Activated naive CD4-positive, alpha-beta T cell treated with anti-CD3 and anti-CD28 coated beads, Interleukin-2, amount 10 ng/mL, durations not matched to agents 7 days and 5 days (primary cell): ENCODE measurements at regions not wholly inside any gene's neighbourhood (a gene's known extent, or its start where the extent isn't known, plus 50 kb on each side); places are given as distances from the start of the nearest gene placed in this dataset.
"Not testable (repeated sequence)": the region's sequence is repeated elsewhere in the genome, so short reads cannot be mapped to it uniquely, and the experiment has no call there.

Experiments used
- CTCF ChIA-PET: fragments of 350-600 bp; sonication (Branson Sonifier 250); formaldehyde crosslinking; loops from one replicate; lab custom pipeline; 2021; ENCODE audit warnings: antibody characterized with exemption; lab: Charles Lee
- DNase-seq: peaks from one replicate; pipeline ENCODE4 v3.0.0-alpha.2; 2020
- H3K27ac Mint-ChIP-seq: one replicate; pipeline ENCODE4 v1.8.0; 2021; ENCODE audit warnings: mild to moderate bottlenecking, moderate library complexity, mixed read lengths
- H3K27me3 Mint-ChIP-seq: one replicate; pipeline ENCODE4 v1.8.0; 2021; ENCODE audit warnings: mild to moderate bottlenecking, mixed read lengths
- H3K36me3 Mint-ChIP-seq: one replicate; pipeline ENCODE4 v1.8.0; 2021; ENCODE audit warnings: mixed read lengths
- H3K4me1 Mint-ChIP-seq: one replicate; pipeline ENCODE4 v1.8.0; 2021; ENCODE audit warnings: mixed read lengths
- H3K4me3 Mint-ChIP-seq: one replicate; pipeline ENCODE4 v1.8.0; 2021; ENCODE audit warnings: mild to moderate bottlenecking, moderate library complexity, mixed read lengths
- H3K9me3 Mint-ChIP-seq: one replicate; pipeline ENCODE4 v1.8.0; 2021; ENCODE audit warnings: mixed read lengths

- CTCF ChIA-PET, result interaction anchor here (0.7 kb wide), 1 partner anchor 243 kb away, joined by 3 read pairs; no protein-coding TSS in a partner anchor
- Mint-ChIP-seq H3K27me3 (no peaks in the 10 kb centered on the region), H3K4me1 (no peaks in the 10 kb centered on the region), H3K27ac (no peak overlapping the region), H3K9me3 (no peaks in the 10 kb centered on the region), H3K36me3 (no peaks in the 10 kb centered on the region), H3K4me3 (no peak overlapping the region)
- no peak for DNase-seq
Observed at GRCh38 chr18:41660654-41661053, 294.4 kb upstream of the PIK3C3 start.

DNA sequence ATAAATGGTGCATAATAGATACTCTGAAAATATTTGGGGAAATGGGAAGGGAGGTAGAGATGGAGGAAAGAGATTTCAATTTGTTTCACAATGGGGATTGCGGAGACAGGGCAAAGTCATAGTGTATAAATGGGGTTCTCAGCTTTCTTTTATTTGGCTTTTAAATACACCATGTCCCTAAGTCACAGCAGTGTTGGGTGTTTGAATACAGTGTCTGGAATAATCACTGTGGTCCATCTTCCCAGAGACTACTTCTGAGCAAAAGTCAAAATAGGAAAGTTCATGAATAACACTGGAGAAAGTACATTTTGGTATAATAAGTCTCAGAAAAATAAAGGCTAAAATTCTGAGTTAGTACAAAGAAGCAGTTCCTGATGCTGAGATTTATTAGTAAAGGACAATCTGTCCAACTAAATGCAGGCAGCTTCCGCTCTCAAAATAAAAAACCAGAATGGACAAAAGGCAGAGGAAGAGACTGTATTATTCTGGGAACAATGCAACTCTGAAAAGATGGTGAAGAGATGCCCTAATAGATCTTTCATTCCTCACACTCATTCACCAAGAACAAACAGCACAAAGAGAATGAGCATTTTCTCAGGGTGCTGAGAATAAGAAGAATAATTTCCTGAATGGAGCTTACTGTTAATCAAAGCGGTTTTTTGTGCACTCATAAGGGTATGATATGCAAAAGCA, 295.4 kb upstream of the PIK3C3 start:
- Mint-ChIP-seq H3K36me3 (no peaks in the 10 kb centered on the region), H3K4me1 (no peaks in the 10 kb centered on the region), H3K27ac (no peak overlapping the region), H3K27me3 (no peaks in the 10 kb centered on the region), H3K4me3 (no peak overlapping the region), H3K9me3 (no peaks in the 10 kb centered on the region)
- CTCF ChIA-PET, result no interaction called here
- DNase-seq, result no peak

GRCh38 chr18:41657189-41657588, 297.8 kb upstream of the PIK3C3 start:
- no peak for DNase-seq
- Mint-ChIP-seq H3K36me3 (no peaks in the 10 kb centered on the region), H3K9me3 (no peaks in the 10 kb centered on the region), H3K27me3 (no peaks in the 10 kb centered on the region), H3K4me3 (no peak overlapping the region), H3K4me1 (no peaks in the 10 kb centered on the region), H3K27ac (no peak overlapping the region)
- CTCF ChIA-PET, result no interaction called here

DNA sequence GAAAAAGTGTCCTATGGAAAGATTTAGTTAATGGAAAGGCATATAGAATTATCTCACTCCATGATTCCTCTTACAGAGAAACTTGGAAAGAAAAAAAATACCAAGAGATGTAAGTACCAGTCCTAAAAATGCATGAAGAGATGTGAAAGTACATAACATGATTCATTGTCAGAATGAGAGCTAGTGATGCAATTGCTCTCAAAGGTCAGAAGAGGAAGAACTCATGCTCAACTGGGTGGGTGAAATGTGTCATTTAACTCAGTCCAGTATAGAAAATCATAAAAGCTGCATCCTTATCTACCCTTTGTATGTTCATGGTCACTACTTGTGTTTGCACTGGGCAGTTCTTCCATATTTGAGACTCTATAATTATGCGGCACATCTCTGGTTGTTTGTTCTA, 300.0 kb upstream of the PIK3C3 start:
- DNase-seq, result no peak
- Mint-ChIP-seq H3K4me1 (no peaks in the 10 kb centered on the region), H3K27me3 (no peaks in the 10 kb centered on the region), H3K27ac (no peak overlapping the region), H3K36me3 (no peaks in the 10 kb centered on the region), H3K4me3 (no peak overlapping the region), H3K9me3 (no peaks in the 10 kb centered on the region)
- CTCF ChIA-PET, result no interaction called here

- Mint-ChIP-seq H3K4me3 (no peak overlapping the region), H3K27me3 (no peaks in the 10 kb centered on the region)
Observed at GRCh38 chr18:41647914-41648313, 307.1 kb upstream of the PIK3C3 start.

GRCh38 chr18:41646915-41647620, 308.0 kb upstream of the PIK3C3 start:
- H3K36me3 Mint-ChIP-seq, result no peaks in the 10 kb centered on the region
- no peak for DNase-seq
- no peaks in the 10 kb centered on the region for H3K4me1 Mint-ChIP-seq
- H3K4me3 Mint-ChIP-seq, result no peak overlapping the region
- H3K27ac Mint-ChIP-seq, result no peak overlapping the region
- CTCF ChIA-PET, result no interaction called here
- H3K9me3 Mint-ChIP-seq, result peaks cover 4% of the 10 kb centered on the region
- H3K27me3 Mint-ChIP-seq, result no peaks in the 10 kb centered on the region

More at GRCh38 chr18:41647914-41648313, 307.1 kb upstream of the PIK3C3 start:
- Mint-ChIP-seq H3K27ac (no peak overlapping the region), H3K36me3 (no peaks in the 10 kb centered on the region), H3K4me1 (no peaks in the 10 kb centered on the region), H3K9me3 (peaks cover 4% of the 10 kb centered on the region)
- DNase-seq, result no peak
- CTCF ChIA-PET, result no interaction called here

DNA sequence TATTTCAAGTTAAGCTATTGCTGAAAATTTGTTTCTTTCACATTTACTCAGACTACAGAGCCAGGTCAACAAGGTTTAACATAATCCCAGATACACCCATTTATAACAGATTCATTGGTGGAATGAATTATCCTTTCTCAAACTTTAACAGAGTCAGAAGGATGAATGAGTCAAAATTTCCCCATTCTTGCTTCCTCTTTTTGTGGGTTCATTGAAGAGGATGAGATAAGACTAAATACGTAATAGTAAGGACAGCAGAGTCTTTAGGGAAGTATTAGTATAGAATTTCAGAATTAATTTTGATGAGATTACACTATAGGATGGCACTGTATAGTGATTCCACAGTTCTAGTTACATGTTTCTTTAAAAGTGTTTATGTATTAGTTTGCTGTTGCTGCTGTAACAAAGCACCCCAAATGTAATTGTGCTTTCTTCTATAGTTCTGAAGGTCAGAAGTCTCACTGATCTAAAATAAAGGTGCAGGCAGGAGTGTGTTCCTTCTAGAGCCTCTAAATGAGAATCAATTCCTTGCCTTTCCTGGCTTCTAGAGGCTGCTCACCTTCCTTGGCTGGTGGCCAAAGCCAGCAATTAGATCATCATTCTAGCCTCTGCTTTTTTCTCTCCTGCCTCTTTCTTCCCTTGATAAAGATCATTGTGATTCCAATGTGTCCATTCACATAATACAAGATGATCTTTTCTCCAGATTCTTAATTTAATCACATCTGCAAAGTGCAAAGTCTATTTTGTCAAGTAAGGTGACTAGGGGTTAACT, 309.3 kb upstream of the PIK3C3 start:
- CTCF ChIA-PET, result no interaction called here
- Mint-ChIP-seq H3K4me1 (no peaks in the 10 kb centered on the region), H3K27ac (no peak overlapping the region), H3K36me3 (no peaks in the 10 kb centered on the region), H3K27me3 (no peaks in the 10 kb centered on the region), H3K4me3 (no peak overlapping the region), H3K9me3 (peaks cover 4% of the 10 kb centered on the region)
- no peak for DNase-seq

- no peak for DNase-seq
- Mint-ChIP-seq H3K36me3 (no peaks in the 10 kb centered on the region), H3K4me3 (no peak overlapping the region), H3K9me3 (peaks cover 4% of the 10 kb centered on the region), H3K4me1 (no peaks in the 10 kb centered on the region), H3K27me3 (no peaks in the 10 kb centered on the region), H3K27ac (no peak overlapping the region)
- CTCF ChIA-PET, result no interaction called here
Observed at GRCh38 chr18:41644466-41644865, 310.6 kb upstream of the PIK3C3 start.

DNA sequence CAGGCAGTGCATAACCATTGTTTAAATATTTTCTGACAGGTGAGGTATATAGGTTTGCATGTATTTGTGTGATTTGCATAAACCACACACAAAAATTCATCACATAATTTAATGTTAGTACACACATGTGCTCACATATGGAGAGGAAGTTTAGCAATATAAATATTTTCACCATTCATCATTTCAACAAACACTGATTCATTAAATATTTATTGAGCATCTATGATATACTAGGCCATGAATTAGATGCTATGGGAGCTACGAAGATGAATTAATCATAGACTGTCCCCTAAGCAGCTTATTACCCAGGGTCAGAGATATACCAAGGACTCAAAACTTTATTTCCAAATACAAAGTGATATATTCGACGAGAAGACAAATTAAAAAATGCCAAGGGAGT, 311.6 kb upstream of the PIK3C3 start:
- CTCF ChIA-PET, result no interaction called here
- H3K4me1 Mint-ChIP-seq, result no peaks in the 10 kb centered on the region
- no peaks in the 10 kb centered on the region for H3K27me3 Mint-ChIP-seq
- H3K9me3 Mint-ChIP-seq, result peaks cover 4% of the 10 kb centered on the region
- DNase-seq, result no peak
- H3K27ac Mint-ChIP-seq, result no peak overlapping the region
- H3K36me3 Mint-ChIP-seq, result no peaks in the 10 kb centered on the region
- no peak overlapping the region for H3K4me3 Mint-ChIP-seq

DNA sequence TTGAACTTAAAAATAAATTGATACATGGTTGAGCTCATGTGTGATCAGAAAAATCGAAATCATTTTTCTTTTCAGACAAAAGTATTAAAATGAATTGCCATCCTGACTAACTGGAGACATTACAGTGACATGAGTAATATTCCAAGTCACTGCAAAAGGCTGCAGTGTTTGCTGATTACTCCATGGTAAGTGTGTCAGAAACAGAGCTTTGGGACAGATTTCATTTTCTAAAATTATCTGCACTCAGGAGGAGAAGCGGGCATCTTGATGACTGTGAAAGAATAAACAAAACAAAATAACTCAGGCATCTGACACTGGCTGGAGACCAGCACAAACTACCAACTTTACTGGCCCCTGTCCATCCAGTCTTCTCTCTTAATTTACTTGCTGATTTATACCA, 312.3 kb upstream of the PIK3C3 start:
- CTCF ChIA-PET, result no interaction called here
- Mint-ChIP-seq H3K4me3 (no peak overlapping the region), H3K9me3 (peaks cover 4% of the 10 kb centered on the region), H3K27ac (no peak overlapping the region), H3K27me3 (no peaks in the 10 kb centered on the region), H3K4me1 (no peaks in the 10 kb centered on the region), H3K36me3 (no peaks in the 10 kb centered on the region)
- no peak for DNase-seq

GRCh38 chr18:41639218-41639617, 315.8 kb upstream of the PIK3C3 start:
- Mint-ChIP-seq H3K9me3 (no peaks in the 10 kb centered on the region), H3K27ac (no peak overlapping the region), H3K4me3 (no peak overlapping the region), H3K27me3 (no peaks in the 10 kb centered on the region), H3K36me3 (no peaks in the 10 kb centered on the region), H3K4me1 (no peaks in the 10 kb centered on the region)
- DNase-seq, result no peak
- CTCF ChIA-PET, result no interaction called here

DNA sequence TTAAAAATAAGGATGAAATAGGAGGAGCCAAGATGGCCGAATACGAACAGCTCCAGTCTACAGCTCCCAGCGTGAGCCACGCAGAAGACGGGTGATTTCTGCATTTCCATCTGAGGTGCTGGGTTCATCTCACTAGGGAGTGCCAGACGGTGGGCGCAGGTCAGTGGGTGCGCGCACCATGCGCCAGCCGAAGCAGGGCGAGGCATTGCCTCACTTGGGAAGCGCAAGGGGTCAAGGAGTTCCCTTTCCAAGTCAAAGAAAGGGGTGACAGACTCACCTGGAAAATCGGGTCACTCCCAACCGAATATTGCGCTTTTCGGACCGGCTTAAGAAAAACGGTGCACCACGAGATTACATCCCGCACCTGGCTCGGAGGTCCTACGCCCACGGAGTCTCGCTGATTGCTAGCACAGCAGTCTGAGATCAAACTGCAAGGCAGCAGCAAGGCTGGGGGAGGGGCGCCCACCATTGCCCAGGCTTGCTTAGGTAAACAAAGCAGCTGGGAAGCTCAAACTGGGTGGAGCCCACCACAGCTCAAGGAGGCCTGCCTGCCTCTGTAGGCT, 323.2 kb upstream of the PIK3C3 start:
- H3K9me3 Mint-ChIP-seq, CTCF ChIA-PET, H3K4me1 Mint-ChIP-seq, H3K27ac Mint-ChIP-seq, H3K27me3 Mint-ChIP-seq, H3K4me3 Mint-ChIP-seq, H3K36me3 Mint-ChIP-seq, DNase-seq: not testable (repeated sequence)

DNA sequence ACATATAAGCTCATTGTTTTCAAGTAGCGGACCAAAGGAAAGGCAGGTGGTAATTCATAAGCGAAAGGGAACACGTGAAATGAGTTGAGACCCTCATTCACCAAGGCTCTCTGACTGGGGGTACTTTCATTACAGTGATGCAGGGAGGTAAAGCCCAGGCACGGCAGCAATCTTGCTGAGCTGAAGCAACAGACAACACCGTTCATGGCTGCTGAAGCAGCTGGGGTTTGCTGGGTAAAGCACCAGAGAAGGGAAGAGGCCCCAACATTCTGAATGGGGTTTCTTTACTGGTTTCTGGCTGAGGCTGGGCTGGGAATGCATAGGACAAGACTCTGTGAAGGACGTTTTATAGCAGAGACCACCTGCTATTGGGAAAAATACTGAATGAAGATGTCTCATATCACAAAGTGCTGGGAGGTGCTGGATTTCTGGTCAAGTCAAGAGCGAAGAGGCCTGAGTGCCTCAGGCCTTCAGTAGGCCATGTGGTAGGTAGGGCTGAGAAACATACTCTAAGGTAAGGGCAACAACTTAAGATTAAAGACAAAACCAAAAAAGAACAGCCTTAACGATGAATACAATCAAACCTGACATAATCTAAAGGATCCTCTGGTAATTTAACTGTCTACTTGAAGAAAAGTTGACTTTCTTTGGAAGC, 324.7 kb upstream of the PIK3C3 start:
- no peak for DNase-seq
- Mint-ChIP-seq H3K27ac (no peak overlapping the region), H3K36me3 (no peaks in the 10 kb centered on the region), H3K9me3 (no peaks in the 10 kb centered on the region), H3K4me3 (no peak overlapping the region), H3K4me1 (no peaks in the 10 kb centered on the region), H3K27me3 (no peaks in the 10 kb centered on the region)
- CTCF ChIA-PET, result no interaction called here

DNA sequence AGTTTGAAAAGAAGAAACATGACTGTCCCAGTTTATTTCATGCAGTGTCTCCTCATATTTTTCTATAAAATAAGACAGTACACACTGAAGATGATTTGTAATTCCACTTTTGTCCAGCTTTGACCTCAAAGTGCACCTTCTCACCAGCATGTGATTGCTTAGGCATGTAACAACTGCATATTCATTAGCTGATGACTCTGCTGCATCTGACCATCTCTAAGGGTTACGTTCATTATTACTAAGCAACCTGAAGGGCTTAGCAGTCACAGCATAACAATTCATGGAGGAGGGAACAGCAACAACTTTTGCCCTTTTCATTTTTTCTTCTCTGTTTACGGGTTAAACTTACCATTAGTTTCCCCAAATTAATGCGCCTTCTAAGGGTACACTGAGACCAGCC, 330.6 kb upstream of the PIK3C3 start:
- H3K9me3 Mint-ChIP-seq, result no peaks in the 10 kb centered on the region
- no peaks in the 10 kb centered on the region for H3K4me1 Mint-ChIP-seq
- no peaks in the 10 kb centered on the region for H3K36me3 Mint-ChIP-seq
- CTCF ChIA-PET, result no interaction called here
- H3K4me3 Mint-ChIP-seq, result no peak overlapping the region
- H3K27me3 Mint-ChIP-seq, result no peaks in the 10 kb centered on the region
- no peak overlapping the region for H3K27ac Mint-ChIP-seq
- no peak for DNase-seq
